PC-3 (cell line): ENCODE measurements at regions not wholly inside any gene's neighbourhood (a gene's known extent, or its start where the extent isn't known, plus 50 kb on each side); places are given as distances from the start of the nearest gene placed in this dataset.

Experiments used
- ATAC-seq: fragments of 200-7000 bp; cut with Tn5 transposase; 2 replicates; pipeline ENCODE4 v1.9.1; 2020; ENCODE audit warnings: mild to moderate bottlenecking, moderate library complexity
- BruUV-seq: library from RNA; stranded (reverse); fragments of 400-500 nt; replicated peaks from 2 replicates; lab custom pipeline; 2021; lab: Mats Ljungman, UMichigan
- CTCF ChIA-PET: fragments of 300-600 bp; sonication (Branson Sonifier 250); formaldehyde crosslinking; loops from one replicate; lab custom pipeline; 2022; ENCODE audit warnings: antibody characterized with exemption; lab: Charles Lee
- POLR2A ChIA-PET: fragments of 300-600 bp; sonication (Branson Sonifier 250); formaldehyde crosslinking; loops from one replicate; lab custom pipeline; 2022; ENCODE audit warnings: antibody characterized with exemption; ENCODE audit not compliant: unreplicated experiment; lab: Charles Lee
- DNase-seq: peaks from one replicate; pipeline ENCODE4 v3.0.0-alpha.2; 2015
- H2AFZ ChIP-seq: fragments of 300-600 bp; sonication (generic); 2 replicates; pipeline ENCODE4 v1.6.0; 2016; ENCODE audit warnings: antibody characterized with exemption, low read length
- H3F3A ChIP-seq: fragments of 300-600 bp; sonication (generic); one replicate; pipeline ENCODE4 v1.6.0; 2017; ENCODE audit warnings: antibody characterized with exemption, low read length, control low read depth, mild to moderate bottlenecking; ENCODE audit not compliant: unreplicated experiment
- H3K27ac ChIP-seq: fragments of 300-600 bp; sonication (generic); 2 replicates; pipeline ENCODE4 v1.5.1; 2016; ENCODE audit warnings: mild to moderate bottlenecking, low read length
- H3K27me3 ChIP-seq: fragments of 300-600 bp; sonication (generic); 2 replicates; pipeline ENCODE4 v1.6.1; 2016; ENCODE audit warnings: low read length, mixed read lengths
- H3K36me3 ChIP-seq: fragments of 300-600 bp; sonication (generic); 2 replicates; pipeline ENCODE4 v1.6.1; 2016; ENCODE audit warnings: low read depth, mixed run types, low read length, mixed read lengths
- H3K4me1 ChIP-seq: fragments of 300-600 bp; sonication (generic); 2 replicates; pipeline ENCODE4 v1.5.1; 2016; ENCODE audit warnings: low read length; ENCODE audit not compliant: insufficient read depth
- H3K4me2 ChIP-seq: fragments of 300-600 bp; sonication (generic); 2 replicates; pipeline ENCODE4 v1.6.0; 2016; ENCODE audit warnings: low read length
- H3K4me3 ChIP-seq: fragments of 300-600 bp; sonication (generic); 2 replicates; pipeline ENCODE4 v1.5.1; 2016; ENCODE audit warnings: mild to moderate bottlenecking, low read length, mixed read lengths
- H3K79me2 ChIP-seq: fragments of 300-600 bp; sonication (generic); 2 replicates; pipeline ENCODE4 v1.6.1; 2017; ENCODE audit warnings: low read length, mixed read lengths
- H3K9ac ChIP-seq: fragments of 300-600 bp; sonication (generic); 2 replicates; pipeline ENCODE4 v1.6.0; 2016; ENCODE audit warnings: mild to moderate bottlenecking, low read length
- H3K9me2 ChIP-seq: fragments of 300-600 bp; sonication (generic); replicated peaks from 2 replicates; pipeline ENCODE4 v1.6.1; 2016; ENCODE audit warnings: mixed run types, low read length, mixed read lengths
- H3K9me3 ChIP-seq: fragments of 300-600 bp; sonication (generic); 2 replicates; pipeline ENCODE4 v1.6.1; 2016; ENCODE audit warnings: low read length, mixed read lengths
- H4K20me1 ChIP-seq: fragments of 300-600 bp; sonication (generic); 2 replicates; pipeline ENCODE4 v1.6.1; 2016; ENCODE audit warnings: low read length, mixed read lengths
- EZH2 ChIP-seq: fragments of 300-600 bp; sonication (generic); IDR thresholded peaks from one replicate; pipeline ENCODE4 v1.6.1; 2017; ENCODE audit warnings: antibody characterized with exemption, mild to moderate bottlenecking, low read length; ENCODE audit not compliant: unreplicated experiment
- EZH2phosphoT487 ChIP-seq: fragments of 300-600 bp; sonication (generic); IDR thresholded peaks from 2 replicates; pipeline ENCODE4 v1.6.1; 2018; ENCODE audit warnings: mild to moderate bottlenecking, antibody characterized with exemption, low read length, borderline replicate concordance
- intact Hi-C: fragments of 100-400 bp; cut with micrococcal nuclease; formaldehyde crosslinking; loops from 2 replicates; pipeline ENCODE4 v1.9.0; 2023
- TF ChIP-seq, protein P1 (sequence below): fragments of 300-600 bp; sonication (generic); conservative IDR thresholded peaks from 2 replicates; pipeline ENCODE4 v1.5.1; 2017; ENCODE audit warnings: antibody characterized with exemption, low read depth, mild to moderate bottlenecking, low read length

DNA sequence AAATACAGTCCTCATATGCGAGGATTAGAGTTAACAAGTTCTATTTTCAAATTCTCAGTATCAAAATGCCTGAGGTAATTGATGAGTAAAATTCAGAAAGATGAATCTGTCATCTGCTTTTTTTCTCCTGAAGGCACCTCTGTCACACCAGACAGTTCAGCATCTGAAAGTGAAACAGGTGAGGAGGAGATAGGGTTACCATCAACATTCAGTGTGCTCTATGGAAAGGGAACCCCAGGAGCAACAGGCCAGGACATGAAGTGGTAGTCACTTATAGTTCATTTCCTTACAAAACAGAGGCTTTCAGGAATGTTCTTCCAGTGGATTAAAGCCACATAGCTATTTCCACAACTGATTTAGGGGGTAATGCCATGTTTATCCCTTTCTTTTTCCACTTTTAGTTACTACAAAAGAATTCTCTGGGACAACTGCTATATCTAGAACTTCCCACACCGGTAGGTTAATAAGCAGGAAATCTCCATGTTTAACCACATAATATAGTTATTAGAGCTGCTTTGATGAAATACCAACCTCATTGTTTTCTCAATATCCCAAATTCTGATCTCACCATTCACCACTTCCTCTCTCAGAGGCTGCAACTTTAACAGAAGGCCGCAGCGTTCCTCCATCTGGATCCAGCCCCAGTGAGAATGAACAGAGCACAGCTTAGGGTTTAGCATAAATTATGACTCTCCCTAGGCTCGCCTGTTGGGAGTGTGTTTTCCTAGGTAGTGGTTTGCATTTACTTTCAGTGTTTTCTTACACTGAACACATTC is 177.0 kb upstream of the CNTN1 start:
- ATAC-seq = no peak

DNA sequence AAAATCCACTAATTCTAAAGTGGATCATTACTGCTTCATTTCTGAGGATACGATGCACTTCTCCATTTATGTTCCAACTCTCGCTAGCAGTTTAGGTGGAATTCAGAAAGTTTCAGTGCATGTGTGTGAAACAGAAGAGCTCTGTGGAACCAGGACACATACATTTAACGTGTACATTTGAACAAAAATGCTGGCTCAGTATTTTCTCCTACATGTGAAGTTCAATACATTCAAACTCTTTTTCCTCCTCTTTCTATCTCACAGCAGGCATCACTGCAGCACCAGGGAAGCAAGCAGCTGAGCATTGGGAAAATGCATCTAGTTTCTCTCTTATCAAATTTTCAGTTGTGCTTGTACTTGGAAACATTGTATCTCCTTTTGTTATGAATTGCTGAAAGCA is 169.4 kb upstream of the CNTN1 start:
- DNase-seq = no peak
- BruUV-seq = no TSS peak
- no peaks in the 10 kb centered on the region for H4K20me1 ChIP-seq
- H3K4me3 ChIP-seq = no peak overlapping the region
- H3K9me3 ChIP-seq = no peaks in the 10 kb centered on the region
- no peaks in the 10 kb centered on the region for H3K4me1 ChIP-seq
- no peak overlapping the region for H3K9ac ChIP-seq
- ChIA-PET CTCF (no interaction called here), POLR2A (no interaction called here)
- intact Hi-C loops = no loop called here
- no peaks in the 10 kb centered on the region for H3K36me3 ChIP-seq
- H3K27me3 ChIP-seq = no peaks in the 10 kb centered on the region; the same call in 1 of the 2 replicates
- H3K27ac ChIP-seq = no peak overlapping the region
- H3F3A ChIP-seq = no peaks in the 10 kb centered on the region
- TF ChIP-seq, protein P1, sequence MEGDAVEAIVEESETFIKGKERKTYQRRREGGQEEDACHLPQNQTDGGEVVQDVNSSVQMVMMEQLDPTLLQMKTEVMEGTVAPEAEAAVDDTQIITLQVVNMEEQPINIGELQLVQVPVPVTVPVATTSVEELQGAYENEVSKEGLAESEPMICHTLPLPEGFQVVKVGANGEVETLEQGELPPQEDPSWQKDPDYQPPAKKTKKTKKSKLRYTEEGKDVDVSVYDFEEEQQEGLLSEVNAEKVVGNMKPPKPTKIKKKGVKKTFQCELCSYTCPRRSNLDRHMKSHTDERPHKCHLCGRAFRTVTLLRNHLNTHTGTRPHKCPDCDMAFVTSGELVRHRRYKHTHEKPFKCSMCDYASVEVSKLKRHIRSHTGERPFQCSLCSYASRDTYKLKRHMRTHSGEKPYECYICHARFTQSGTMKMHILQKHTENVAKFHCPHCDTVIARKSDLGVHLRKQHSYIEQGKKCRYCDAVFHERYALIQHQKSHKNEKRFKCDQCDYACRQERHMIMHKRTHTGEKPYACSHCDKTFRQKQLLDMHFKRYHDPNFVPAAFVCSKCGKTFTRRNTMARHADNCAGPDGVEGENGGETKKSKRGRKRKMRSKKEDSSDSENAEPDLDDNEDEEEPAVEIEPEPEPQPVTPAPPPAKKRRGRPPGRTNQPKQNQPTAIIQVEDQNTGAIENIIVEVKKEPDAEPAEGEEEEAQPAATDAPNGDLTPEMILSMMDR = no peak
- no peak for TF ChIP-seq EZH2
- TF ChIP-seq EZH2phosphoT487 = no peak
- no peak overlapping the region for H3K4me2 ChIP-seq
- no peak overlapping the region for H2AFZ ChIP-seq
- H3K9me2 ChIP-seq = no peaks in the 10 kb centered on the region
- H3K79me2 ChIP-seq = no peaks in the 10 kb centered on the region
- ATAC-seq = no peak

More for the DNA sequence above, 177.0 kb upstream of the CNTN1 start:
- no peak overlapping the region for H3K9ac ChIP-seq
- no peaks in the 10 kb centered on the region for H3K36me3 ChIP-seq
- intact Hi-C loops = no loop called here
- H3K4me2 ChIP-seq = no peak overlapping the region
- no peak overlapping the region for H3K4me3 ChIP-seq
- no peaks in the 10 kb centered on the region for H3F3A ChIP-seq
- no peak for TF ChIP-seq EZH2
- TF ChIP-seq EZH2phosphoT487 = no peak
- TF ChIP-seq, protein P1 = no peak
- no peaks in the 10 kb centered on the region for H3K4me1 ChIP-seq
- ChIA-PET POLR2A (no interaction called here), CTCF (no interaction called here)
- no peaks in the 10 kb centered on the region for H3K9me3 ChIP-seq
- DNase-seq = no peak
- BruUV-seq = no TSS peak
- no peak overlapping the region for H2AFZ ChIP-seq
- H3K9me2 ChIP-seq = no peaks in the 10 kb centered on the region
- no peaks in the 10 kb centered on the region for H4K20me1 ChIP-seq
- no peak overlapping the region for H3K27ac ChIP-seq
- H3K79me2 ChIP-seq = no peaks in the 10 kb centered on the region
- H3K27me3 ChIP-seq = 0 out of 2 replicates have a peak, but pooled peaks cover 7% of the 10 kb centered on the region

DNA sequence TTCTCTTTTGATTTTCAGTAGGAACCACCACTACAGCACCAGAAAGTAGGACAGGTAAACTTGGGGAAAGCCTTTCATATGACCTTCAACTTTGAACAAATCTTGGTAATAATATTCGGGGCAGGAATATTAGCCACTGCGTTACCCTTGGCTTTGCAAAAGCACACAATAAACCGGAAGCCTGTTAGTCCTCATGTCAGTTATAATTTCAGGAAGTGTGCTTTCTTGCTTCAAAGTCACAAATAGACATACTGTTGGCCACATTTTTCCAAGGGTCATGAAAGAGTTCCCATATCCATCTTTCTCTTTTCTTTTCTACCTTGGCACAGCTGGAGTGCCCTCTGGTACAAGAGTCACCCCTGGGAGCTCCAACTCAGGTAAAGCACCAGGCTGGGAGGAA is 167.2 kb upstream of the CNTN1 start:
- ChIA-PET CTCF (no interaction called here), POLR2A (no interaction called here)
- Histone ChIP-seq H3K79me2 (no peaks in the 10 kb centered on the region), H3K27me3 (peaks cover 6% of the 10 kb centered on the region; the same call in 1 of the 2 replicates), H3K9me3 (0 out of 2 replicates have a peak, but pooled peaks cover 4% of the 10 kb centered on the region), H3K4me3 (no peak overlapping the region), H3K4me1 (no peaks in the 10 kb centered on the region), H4K20me1 (no peaks in the 10 kb centered on the region), H3K4me2 (no peak overlapping the region), H3K27ac (no peak overlapping the region), H2AFZ (no peak overlapping the region), H3K9ac (no peak overlapping the region), H3K9me2 (no peaks in the 10 kb centered on the region), H3K36me3 (no peaks in the 10 kb centered on the region), H3F3A (no peaks in the 10 kb centered on the region)
- DNase-seq (no peak), ATAC-seq (no peak)
- TF ChIP-seq EZH2phosphoT487 (no peak), EZH2 (no peak)
- TF ChIP-seq, protein P1 = no peak
- BruUV-seq = no TSS peak
- intact Hi-C loops = no loop called here
